Panc1 (cell line): ENCODE measurements at regions not wholly inside any gene's neighbourhood (a gene's known extent, or its start where the extent isn't known, plus 50 kb on each side); places are given as distances from the start of the nearest gene placed in this dataset.

Experiments
- POLR2AphosphoS5 ChIP-seq: IDR thresholded peaks from 2 replicates; pipeline ENCODE4 v1.6.1; 2012; ENCODE audit warnings: mild to moderate bottlenecking, low read depth, low read length, moderate library complexity
- TCF7L2 ChIP-seq: IDR thresholded peaks from 2 replicates; pipeline ENCODE4 v1.6.1; 2011; ENCODE audit warnings: mild to moderate bottlenecking, low read depth, low read length, inconsistent platforms
- TF ChIP-seq, protein P1 (sequence below): fragments of 450-650 bp; IDR thresholded peaks from 2 replicates; pipeline ENCODE4 v1.5.1; 2017; ENCODE audit warnings: mild to moderate bottlenecking

GRCh38 chr2:10981941-10982431 is 70.3 kb downstream of the KCNF1 start:
- TF ChIP-seq POLR2AphosphoS5 (no peak), TCF7L2 (no peak)
- TF ChIP-seq, protein P1, sequence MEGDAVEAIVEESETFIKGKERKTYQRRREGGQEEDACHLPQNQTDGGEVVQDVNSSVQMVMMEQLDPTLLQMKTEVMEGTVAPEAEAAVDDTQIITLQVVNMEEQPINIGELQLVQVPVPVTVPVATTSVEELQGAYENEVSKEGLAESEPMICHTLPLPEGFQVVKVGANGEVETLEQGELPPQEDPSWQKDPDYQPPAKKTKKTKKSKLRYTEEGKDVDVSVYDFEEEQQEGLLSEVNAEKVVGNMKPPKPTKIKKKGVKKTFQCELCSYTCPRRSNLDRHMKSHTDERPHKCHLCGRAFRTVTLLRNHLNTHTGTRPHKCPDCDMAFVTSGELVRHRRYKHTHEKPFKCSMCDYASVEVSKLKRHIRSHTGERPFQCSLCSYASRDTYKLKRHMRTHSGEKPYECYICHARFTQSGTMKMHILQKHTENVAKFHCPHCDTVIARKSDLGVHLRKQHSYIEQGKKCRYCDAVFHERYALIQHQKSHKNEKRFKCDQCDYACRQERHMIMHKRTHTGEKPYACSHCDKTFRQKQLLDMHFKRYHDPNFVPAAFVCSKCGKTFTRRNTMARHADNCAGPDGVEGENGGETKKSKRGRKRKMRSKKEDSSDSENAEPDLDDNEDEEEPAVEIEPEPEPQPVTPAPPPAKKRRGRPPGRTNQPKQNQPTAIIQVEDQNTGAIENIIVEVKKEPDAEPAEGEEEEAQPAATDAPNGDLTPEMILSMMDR = no peak
